ENCODE measurements at regions not wholly inside any gene's neighbourhood (a gene's known extent, or its start where the extent isn't known, plus 50 kb on each side); places are given as distances from the start of the nearest gene placed in this dataset.
"Not testable (repeated sequence)": the region's sequence is repeated elsewhere in the genome, so short reads cannot be mapped to it uniquely, and the experiment has no call there.

GRCh38 chr3:184455991-184456390, 76.1 kb downstream of the CHRD start:
- no peak for TF ChIP-seq CTCF (IDR thresholded peaks at IDR 0.05; ENCODE audit: extremely low read depth, low read depth, low read length)
- Histone ChIP-seq H4K20me1 (ENCODE audit: insufficient read depth, low read length) (no peaks in the 10 kb centered on the region), H2AFZ (ENCODE audit: low read length) (no peak overlapping the region), H3K27ac (ENCODE audit: low read depth, low read length) (no peak overlapping the region), H3K79me2 (ENCODE audit: insufficient read depth, low read length) (no peaks in the 10 kb centered on the region), H3K4me3 (ENCODE audit: insufficient read depth, low read length) (no peak overlapping the region), H3K9me3 (ENCODE audit: low read depth, low read length) (no peaks in the 10 kb centered on the region), H3K27me3 (ENCODE audit: insufficient read depth, low read length) (peaks cover 3% of the 10 kb centered on the region), H3K4me2 (ENCODE audit: insufficient read depth, low read length) (no peak overlapping the region), H3K36me3 (ENCODE audit: insufficient read depth, low read length) (no peaks in the 10 kb centered on the region), H3K4me1 (ENCODE audit: insufficient read depth, low read length) (peaks cover 4% of the 10 kb centered on the region)
- DNase-seq (ENCODE audit: insufficient read length, low spot score, missing footprints), result no peak

- peaks cover 4% of the 10 kb centered on the region for H3K4me1 ChIP-seq (ENCODE audit: insufficient read depth, low read length)
- no peaks in the 10 kb centered on the region for H3K9me3 ChIP-seq (ENCODE audit: low read depth, low read length)
- no peak for DNase-seq (ENCODE audit: insufficient read length, low spot score, missing footprints)
- H3K36me3 ChIP-seq (ENCODE audit: insufficient read depth, low read length), result no peaks in the 10 kb centered on the region
- H3K27me3 ChIP-seq (ENCODE audit: insufficient read depth, low read length), result peaks cover 3% of the 10 kb centered on the region
- H3K27ac ChIP-seq (ENCODE audit: low read depth, low read length), result no peak overlapping the region
- no peak overlapping the region for H3K4me2 ChIP-seq (ENCODE audit: insufficient read depth, low read length)
- no peaks in the 10 kb centered on the region for H4K20me1 ChIP-seq (ENCODE audit: insufficient read depth, low read length)
- no peak for TF ChIP-seq CTCF (IDR thresholded peaks at IDR 0.05; ENCODE audit: extremely low read depth, low read depth, low read length)
- no peak overlapping the region for H2AFZ ChIP-seq (ENCODE audit: low read length)
- H3K4me3 ChIP-seq (ENCODE audit: insufficient read depth, low read length), result no peak overlapping the region
- H3K79me2 ChIP-seq (ENCODE audit: insufficient read depth, low read length), result no peaks in the 10 kb centered on the region
These were observed 76.6 kb downstream of the CHRD start for GRCh38 chr3:184456476-184456875.

- no peak for DNase-seq (ENCODE audit: insufficient read length, low spot score, missing footprints)
- Histone ChIP-seq H3K27me3 (ENCODE audit: insufficient read depth, low read length) (peaks cover under 1% of the 10 kb centered on the region), H4K20me1 (ENCODE audit: insufficient read depth, low read length) (no peaks in the 10 kb centered on the region), H2AFZ (ENCODE audit: low read length) (no peak overlapping the region), H3K9me3 (ENCODE audit: low read depth, low read length) (no peaks in the 10 kb centered on the region), H3K4me1 (ENCODE audit: insufficient read depth, low read length) (peaks cover 4% of the 10 kb centered on the region), H3K4me2 (ENCODE audit: insufficient read depth, low read length) (no peak overlapping the region), H3K36me3 (ENCODE audit: insufficient read depth, low read length) (no peaks in the 10 kb centered on the region), H3K4me3 (ENCODE audit: insufficient read depth, low read length) (no peak overlapping the region), H3K27ac (ENCODE audit: low read depth, low read length) (no peak overlapping the region), H3K79me2 (ENCODE audit: insufficient read depth, low read length) (no peaks in the 10 kb centered on the region)
- TF ChIP-seq CTCF (IDR thresholded peaks at IDR 0.05; ENCODE audit: extremely low read depth, low read depth, low read length), result no peak
These were observed 77.5 kb downstream of the CHRD start for GRCh38 chr3:184457329-184457728.

- H3K9me3 ChIP-seq (ENCODE audit: low read depth, low read length); H3K4me2 ChIP-seq (ENCODE audit: insufficient read depth, low read length); H3K79me2 ChIP-seq (ENCODE audit: insufficient read depth, low read length); H4K20me1 ChIP-seq (ENCODE audit: insufficient read depth, low read length); H3K27ac ChIP-seq (ENCODE audit: low read depth, low read length); H3K4me3 ChIP-seq (ENCODE audit: insufficient read depth, low read length); H3K4me1 ChIP-seq (ENCODE audit: insufficient read depth, low read length); H3K36me3 ChIP-seq (ENCODE audit: insufficient read depth, low read length); H3K27me3 ChIP-seq (ENCODE audit: insufficient read depth, low read length); H2AFZ ChIP-seq (ENCODE audit: low read length): not testable (repeated sequence)
- DNase-seq (ENCODE audit: insufficient read length, low spot score, missing footprints), result peak; percentile 54
These were observed 78.0 kb downstream of the CHRD start for GRCh38 chr3:184457784-184458377.
